NCI-H748 treated with DMSO at 0.1 percent for 48 hours (cell line): ENCODE measurements at regions not wholly inside any gene's neighbourhood (a gene's known extent, or its start where the extent isn't known, plus 50 kb on each side); places are given as distances from the start of the nearest gene placed in this dataset.
"Not testable (repeated sequence)": the region's sequence is repeated elsewhere in the genome, so short reads cannot be mapped to it uniquely, and the experiment has no call there.

Experiments
- DNase-seq: peaks from one replicate; lab custom pipeline; 2025; lab: John Stamatoyannopoulos, UW

GRCh38 chr5:154588833-154589425 is 110.9 kb upstream of the HAND1 start:
- DNase-seq = not testable (repeated sequence)

DNA sequence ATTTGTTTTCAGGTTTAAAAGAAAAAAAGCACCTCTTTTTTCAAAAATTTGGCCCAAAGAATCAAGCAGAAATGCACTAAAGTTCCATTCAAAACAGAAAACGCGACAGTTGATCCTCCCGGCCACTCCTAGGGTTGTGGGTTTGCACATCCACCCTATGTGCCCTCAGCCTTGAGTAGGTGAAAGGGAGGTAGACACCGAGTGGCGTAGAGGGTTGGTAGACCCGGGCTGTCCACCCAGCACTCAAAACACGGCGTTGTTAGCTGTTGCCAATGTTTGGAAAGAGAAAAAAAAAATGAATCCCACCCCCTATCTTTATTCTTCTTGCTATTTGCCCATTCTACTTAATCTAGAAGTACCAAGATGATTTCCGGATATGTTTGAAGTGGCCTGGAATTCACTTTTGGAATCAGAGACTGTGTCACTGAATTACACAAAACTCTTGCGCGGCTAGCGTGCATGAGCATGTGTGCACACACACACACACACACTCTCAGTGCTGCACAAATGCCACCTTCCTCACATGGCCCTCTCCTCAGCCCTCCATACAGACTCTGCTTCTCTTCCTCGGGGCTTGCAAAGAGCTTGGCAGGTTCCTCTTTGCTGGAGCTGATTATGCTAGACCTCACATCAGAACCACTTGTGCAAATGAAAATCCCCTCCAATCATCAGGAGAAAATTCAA is 110.2 kb upstream of the HAND1 start:
- no peak for DNase-seq

DNA sequence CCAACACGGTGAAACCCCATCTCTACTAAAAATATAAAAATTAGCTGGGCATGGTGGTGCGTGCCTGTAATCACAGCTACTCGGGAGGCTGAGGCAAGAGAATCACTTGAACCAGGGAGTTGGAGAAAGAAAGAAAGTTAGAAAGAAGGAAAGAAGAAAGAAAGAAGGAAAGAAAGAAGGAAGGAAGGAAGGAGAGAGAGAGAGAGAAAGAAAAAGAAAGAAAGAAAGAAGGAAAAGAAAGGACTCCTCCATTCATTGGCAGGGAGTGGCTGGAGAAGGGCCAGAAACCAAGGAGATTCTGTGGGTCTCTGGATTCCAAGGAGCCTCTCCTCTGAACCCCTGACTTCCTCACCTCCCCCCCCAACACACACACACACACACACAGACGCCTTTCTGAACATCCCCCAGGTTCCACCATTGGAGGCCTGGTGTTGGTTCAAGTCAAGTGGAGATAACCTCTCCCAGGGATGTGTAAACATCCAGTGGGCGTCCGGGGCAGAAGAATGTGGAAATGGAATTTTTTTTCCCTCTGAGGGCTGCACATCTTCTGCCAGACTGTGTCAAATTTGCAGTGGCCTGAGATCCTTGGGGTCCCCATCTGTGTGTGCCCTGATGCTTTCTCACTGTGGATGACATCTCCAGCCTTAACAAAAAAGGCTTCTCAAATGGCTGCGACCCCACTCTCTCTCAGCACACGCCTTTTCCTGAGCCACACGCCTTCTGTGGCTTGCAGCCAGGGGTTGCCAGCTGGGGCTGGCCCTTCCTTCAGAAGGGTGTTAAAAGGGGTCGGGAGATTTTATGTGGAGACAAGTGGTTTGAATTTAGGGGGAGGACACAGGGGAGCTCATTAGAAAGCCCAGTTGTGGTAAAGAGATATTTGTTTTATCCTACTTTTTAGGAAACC is 109.3 kb upstream of the HAND1 start:
- DNase-seq = no peak

- DNase-seq = no peak
Observed at GRCh38 chr5:154583671-154584177, 105.7 kb upstream of the HAND1 start.

- DNase-seq = no peak
Observed at GRCh38 chr5:154580422-154580821, 102.4 kb upstream of the HAND1 start.

- DNase-seq = no peak
Observed at GRCh38 chr5:154577416-154577815, 99.4 kb upstream of the HAND1 start.

DNA sequence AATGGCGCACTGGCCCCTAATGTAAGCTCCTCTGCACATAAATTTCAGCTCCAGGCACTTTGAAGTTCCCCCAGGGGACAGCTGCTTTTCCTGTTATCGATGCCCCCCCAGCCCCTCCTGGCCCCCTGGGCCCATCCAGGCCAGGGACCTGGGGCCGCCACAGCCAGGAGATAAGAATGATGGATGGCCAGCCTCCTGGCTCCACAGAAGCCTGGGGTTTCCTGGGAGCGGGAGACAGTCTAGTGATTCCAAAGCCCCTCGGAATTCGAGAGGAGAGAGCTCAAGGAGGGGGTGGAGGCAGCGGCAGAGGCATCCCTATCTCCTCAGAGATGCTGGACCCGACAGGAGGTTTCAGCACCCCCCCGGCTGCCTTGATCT is 98.4 kb upstream of the HAND1 start:
- no peak for DNase-seq

DNA sequence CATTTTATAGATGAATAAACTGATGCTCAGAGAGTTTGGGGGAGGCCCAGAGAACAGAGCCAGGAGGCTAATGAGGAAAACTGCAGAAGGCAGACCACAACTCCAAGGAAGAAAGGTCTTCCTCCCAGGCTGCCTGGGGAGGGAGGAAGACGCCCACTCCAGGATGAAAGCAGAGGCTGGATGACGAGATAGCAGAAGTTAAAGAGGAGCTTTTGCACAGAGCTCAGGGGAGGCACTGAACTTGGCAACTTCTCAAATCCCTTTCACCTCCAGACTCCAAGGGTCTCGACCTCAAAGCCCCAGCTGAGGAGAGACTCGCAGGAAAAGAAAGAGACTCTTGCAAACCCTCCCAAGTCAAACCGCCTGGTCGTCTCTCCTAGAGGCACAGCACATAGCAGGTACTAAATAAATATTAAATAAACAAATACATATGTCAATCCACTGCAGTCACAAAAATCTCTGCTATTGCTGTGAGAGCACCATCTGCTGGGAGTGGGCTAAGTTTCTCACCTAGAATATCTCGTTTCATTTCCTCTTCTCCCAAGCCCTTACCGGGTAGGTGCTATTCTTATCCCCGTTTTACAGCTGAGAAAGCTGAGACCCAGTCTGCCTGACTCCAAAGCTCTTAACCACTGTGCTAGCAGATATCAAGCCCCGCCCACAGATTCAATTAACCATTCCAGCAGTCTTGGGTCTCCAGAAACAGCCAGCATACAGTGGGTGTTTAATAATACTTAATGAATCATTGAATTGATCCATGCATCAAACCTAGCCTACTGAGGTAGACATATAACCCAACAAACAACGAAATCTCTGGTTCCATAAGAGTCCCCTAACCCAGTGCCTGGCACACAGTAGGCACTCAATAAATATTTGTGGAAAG is 97.8 kb upstream of the HAND1 start:
- DNase-seq = no peak

DNA sequence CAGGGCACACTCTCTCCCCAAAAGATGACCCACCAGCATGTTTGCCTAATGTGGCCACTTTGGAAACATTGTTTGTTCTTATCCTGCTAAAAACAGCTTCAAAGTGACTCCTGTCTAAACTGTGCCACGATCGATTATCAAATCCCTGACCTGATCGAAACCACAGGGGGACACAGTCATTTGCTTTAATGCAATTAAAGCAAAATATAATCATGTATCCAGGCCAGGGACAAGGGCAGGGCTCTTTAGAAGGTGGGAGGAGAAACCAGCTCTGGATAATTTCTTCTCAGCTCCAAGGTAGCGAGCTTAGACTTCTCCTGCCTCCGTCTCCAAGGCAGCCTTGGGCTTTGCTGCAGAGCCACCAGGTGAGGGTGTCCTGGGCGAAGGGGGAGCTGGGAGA is 95.0 kb upstream of the HAND1 start:
- no peak for DNase-seq

GRCh38 chr5:154571325-154572035 is 93.5 kb upstream of the HAND1 start:
- DNase-seq = no peak

GRCh38 chr5:154570572-154571324 is 92.7 kb upstream of the HAND1 start:
- no peak for DNase-seq

- DNase-seq = no peak
Observed at GRCh38 chr5:154568589-154568988, 90.6 kb upstream of the HAND1 start.

GRCh38 chr5:154567155-154567554 is 89.1 kb upstream of the HAND1 start:
- no peak for DNase-seq

GRCh38 chr5:154566146-154566680 is 88.2 kb upstream of the HAND1 start:
- DNase-seq = no peak

DNA sequence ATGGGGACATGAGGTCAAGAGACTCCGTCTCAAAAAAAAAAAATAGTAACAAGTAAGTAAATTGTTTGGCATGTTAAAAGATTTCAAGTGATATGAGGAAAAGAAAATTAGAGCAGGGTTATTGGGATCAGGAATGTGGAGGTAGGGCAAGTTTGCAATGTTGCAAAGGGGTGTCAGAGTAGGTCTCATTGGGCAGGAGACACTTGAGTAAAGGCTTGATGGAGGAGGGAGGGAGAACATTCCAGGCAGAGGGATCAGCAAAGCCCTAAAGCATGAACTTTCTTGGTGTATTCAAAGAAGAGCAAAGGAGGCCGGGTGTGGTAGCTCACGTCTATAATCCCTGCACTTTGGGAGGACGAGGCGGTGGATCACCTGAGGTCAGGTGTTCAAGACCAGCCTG is 87.1 kb upstream of the HAND1 start:
- no peak for DNase-seq

DNA sequence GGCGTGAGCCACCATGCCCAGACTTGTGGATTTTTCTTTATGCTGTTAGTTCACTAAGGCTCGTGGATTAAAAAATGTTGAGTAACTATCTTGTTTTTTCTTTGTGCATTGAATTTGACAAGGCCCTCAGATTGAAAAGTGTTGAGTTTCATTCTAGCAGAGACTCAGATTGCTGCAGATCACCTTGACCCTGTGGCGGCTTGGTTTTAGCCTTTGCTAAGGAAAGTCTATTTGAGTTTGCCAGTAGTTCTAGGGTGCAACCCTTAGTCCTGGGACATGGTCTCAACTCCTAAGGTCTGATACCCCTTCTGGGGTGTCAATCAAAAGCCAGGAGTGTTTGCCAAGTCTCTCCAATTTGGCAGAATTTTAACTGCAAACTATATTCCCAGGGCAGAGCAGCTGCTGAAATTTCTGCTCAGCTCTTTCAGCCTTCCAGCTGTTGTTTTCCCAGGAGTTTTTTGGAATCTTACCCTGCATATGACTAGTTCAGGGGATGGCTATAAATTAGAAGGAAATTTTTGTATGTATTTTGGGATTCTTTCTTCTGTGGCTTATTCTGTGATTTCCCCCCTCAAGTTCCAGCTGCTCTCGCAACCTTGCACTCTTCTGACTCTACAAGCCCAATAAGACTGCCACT is 84.3 kb upstream of the HAND1 start:
- DNase-seq = no peak

- no peak for DNase-seq
Observed at GRCh38 chr5:154559398-154560276, 81.6 kb upstream of the HAND1 start.

GRCh38 chr5:154557548-154557947 is 79.5 kb upstream of the HAND1 start:
- no peak for DNase-seq

DNA sequence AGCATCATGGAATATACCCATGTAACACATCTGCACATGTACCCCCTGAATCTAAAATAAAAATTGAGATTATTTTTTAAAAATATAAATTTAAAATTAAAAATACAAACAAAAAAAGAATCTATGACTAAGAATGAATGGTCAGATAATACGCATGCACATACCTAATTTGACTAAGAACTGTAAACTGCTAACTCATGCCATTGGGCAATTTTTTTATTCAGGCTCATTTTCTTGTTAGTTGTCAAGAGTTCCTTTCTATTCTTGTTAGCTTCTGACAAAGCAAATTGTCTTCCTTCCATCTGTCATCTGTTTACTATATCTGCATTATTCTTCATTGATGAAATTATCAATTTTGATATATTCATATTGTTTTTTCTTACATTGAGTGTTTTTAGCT is 69.5 kb upstream of the HAND1 start:
- no peak for DNase-seq
